HepG2 (cell line): ENCODE measurements at regions not wholly inside any gene's neighbourhood (a gene's known extent, or its start where the extent isn't known, plus 50 kb on each side); places are given as distances from the start of the nearest gene placed in this dataset.

Experiments used
- ATAC-seq: fragments of 200-7000 bp; cut with Tn5 transposase; 3 replicates; pipeline ENCODE4 v1.9.1; 2020; ENCODE audit warnings: mild to moderate bottlenecking, moderate library complexity
- BruUV-seq: library from RNA; stranded (reverse); fragments of 400-500 nt; replicated peaks from 2 replicates; lab custom pipeline; 2021; lab: Mats Ljungman, UMichigan
- CTCF ChIA-PET: fragments of 300-600 bp; formaldehyde crosslinking; extraction: SDS; loops from one replicate; lab custom pipeline; 2021; ENCODE audit warnings: low total read pairs, inconsistent platforms, low intra/inter-chr PET ratio; lab: Yijun Ruan, JAX
- POLR2A ChIA-PET: fragments of 350-600 bp; sonication (Branson Sonifier 250); formaldehyde crosslinking; loops from one replicate; lab custom pipeline; 2020; ENCODE audit warnings: antibody characterized with exemption, inconsistent platforms; lab: Yijun Ruan, JAX
- DNase-seq: peaks from one replicate; pipeline ENCODE4 v3.0.0-alpha.2; 2015; ENCODE audit warnings: low spot score
- FAIRE-seq: peaks from 3 replicates; lab custom pipeline; 2011; peaks lifted over from hg19 to GRCh38; lab: Jason Lieb, UNC
- H2AFZ ChIP-seq: one replicate; pipeline ENCODE4 v1.6.1; 2011; ENCODE audit warnings: low read length, inconsistent platforms
- H3K27ac ChIP-seq: fragments of 300-600 bp; 3 replicates; pipeline ENCODE4 v1.8.0; 2011; ENCODE audit warnings: mixed run types, mild to moderate bottlenecking, mixed read lengths, low read length, inconsistent platforms; ENCODE audit not compliant: insufficient read depth; ENCODE audit errors: extremely low read length
- H3K27me3 ChIP-seq, 2 experiments: fragments of 200-600 bp in 1 of 2; 2 replicates in 1 of 2; 3 replicates in 1 of 2; pipeline versions ENCODE4 v1.6.0 to v1.8.0; 2011; ENCODE audit warnings: low read length in 2 of 2, mild to moderate bottlenecking in 2 of 2, moderate library complexity in 2 of 2, inconsistent platforms in 1 of 2; ENCODE audit not compliant: insufficient read depth in 2 of 2, control insufficient read depth in 1 of 2
- H3K36me3 ChIP-seq, 2 experiments: fragments of 200-600 bp in 1 of 2; replicated peaks in 1 of 2; 2 replicates in 1 of 2; 3 replicates in 1 of 2; pipeline versions ENCODE4 v1.5.1 to v1.8.0; 2011; ENCODE audit warnings: low read length in 2 of 2, inconsistent platforms in 1 of 2; ENCODE audit not compliant: insufficient read depth in 2 of 2, control insufficient read depth in 1 of 2
- H3K4me1 ChIP-seq: 2 replicates; pipeline ENCODE4 v1.5.1; 2012; ENCODE audit warnings: low read length, inconsistent platforms; ENCODE audit not compliant: insufficient read depth
- H3K4me2 ChIP-seq: 2 replicates; pipeline ENCODE4 v1.6.0; 2011; ENCODE audit warnings: low read depth, low read length, inconsistent platforms
- H3K4me3 ChIP-seq, 3 experiments: fragments of 200-600 bp in 1 of 3; sonication (generic), shearing (Covaris generic) in 1 of 3; replicated peaks in 1 of 3; 2 replicates each; pipeline ENCODE4 v1.5.1; 2011 to 2016; ENCODE audit warnings: low read length in 3 of 3, inconsistent platforms in 2 of 3, low read depth in 2 of 3, mild to moderate bottlenecking in 2 of 3, control low read depth in 1 of 3, mixed read lengths in 1 of 3; ENCODE audit not compliant: insufficient read depth in 1 of 3
- H3K79me2 ChIP-seq: one replicate; pipeline ENCODE4 v1.6.1; 2011; ENCODE audit warnings: low read length, inconsistent platforms; ENCODE audit not compliant: insufficient read depth
- H3K9ac ChIP-seq: 2 replicates; pipeline ENCODE4 v1.6.0; 2011; ENCODE audit warnings: mild to moderate bottlenecking, low read depth, low read length, inconsistent platforms; ENCODE audit not compliant: insufficient read depth
- H3K9me3 ChIP-seq: 2 replicates; pipeline ENCODE4 v1.5.1; 2012; ENCODE audit warnings: mild to moderate bottlenecking, low read length
- H4K20me1 ChIP-seq: 2 replicates; pipeline ENCODE4 v1.6.0; 2011; ENCODE audit warnings: inconsistent platforms, mild to moderate bottlenecking, low read length, moderate library complexity; ENCODE audit not compliant: insufficient read depth
- HNRNPLL ChIP-seq: fragments of 200-400 bp; formaldehyde crosslinking; IDR thresholded peaks from 2 replicates; pipeline ENCODE4 v1.6.1; 2017; ENCODE audit warnings: mild to moderate bottlenecking, low read depth, low read length; ENCODE audit not compliant: poor library complexity, severe bottlenecking
- KDM6A ChIP-seq: IDR thresholded peaks from 2 replicates; pipeline ENCODE4 v1.6.1; 2016; ENCODE audit warnings: low read depth
- MTF1 ChIP-seq: sonication (generic); formaldehyde crosslinking; IDR thresholded peaks from 2 replicates; pipeline ENCODE4 v1.5.0; 2020; ENCODE audit warnings: missing genetic modification reagents
- NFKB2 ChIP-seq: sonication (generic); formaldehyde crosslinking; IDR thresholded peaks from 2 replicates; pipeline ENCODE4 v1.4.0; 2020; ENCODE audit warnings: missing genetic modification reagents, borderline replicate concordance
- WGBS: methylation state at CpG from one replicate; pipeline ENCODE4 v1.1.6; 2017; ENCODE audit warnings: low lambda C conversion rate; 5-methylcytosine and 5-hydroxymethylcytosine counted together
- in situ Hi-C: cut with HindIII; loops from 2 replicates; pipeline ENCODE4 v1.10.0; 2017; ENCODE audit warnings: low pct_unique_long_range_greater_than_20kb; ENCODE audit not compliant: extremely low pct_ligation_motif_present
- intact Hi-C: fragments of 100-400 bp; cut with micrococcal nuclease; formaldehyde crosslinking; loops from one replicate; pipeline ENCODE4 v1.10.0; 2022; ENCODE audit not compliant: unreplicated experiment
- TF ChIP-seq, protein P1 (sequence below): sonication (generic); formaldehyde crosslinking; IDR thresholded peaks from 2 replicates; pipeline ENCODE4 v1.5.0; 2020; ENCODE audit warnings: mild to moderate bottlenecking, missing genetic modification reagents, borderline replicate concordance
- TF ChIP-seq, protein P2 (sequence below): sonication (generic); formaldehyde crosslinking; conservative IDR thresholded peaks from 2 replicates; pipeline ENCODE4 v1.4.0; 2020; ENCODE audit warnings: missing genetic modification reagents
- TF ChIP-seq, protein P3 (sequence below): sonication (generic); formaldehyde crosslinking; IDR thresholded peaks from 2 replicates; pipeline ENCODE4 v1.5.1; 2020; ENCODE audit warnings: missing genetic modification reagents, mild to moderate bottlenecking, borderline replicate concordance

DNA sequence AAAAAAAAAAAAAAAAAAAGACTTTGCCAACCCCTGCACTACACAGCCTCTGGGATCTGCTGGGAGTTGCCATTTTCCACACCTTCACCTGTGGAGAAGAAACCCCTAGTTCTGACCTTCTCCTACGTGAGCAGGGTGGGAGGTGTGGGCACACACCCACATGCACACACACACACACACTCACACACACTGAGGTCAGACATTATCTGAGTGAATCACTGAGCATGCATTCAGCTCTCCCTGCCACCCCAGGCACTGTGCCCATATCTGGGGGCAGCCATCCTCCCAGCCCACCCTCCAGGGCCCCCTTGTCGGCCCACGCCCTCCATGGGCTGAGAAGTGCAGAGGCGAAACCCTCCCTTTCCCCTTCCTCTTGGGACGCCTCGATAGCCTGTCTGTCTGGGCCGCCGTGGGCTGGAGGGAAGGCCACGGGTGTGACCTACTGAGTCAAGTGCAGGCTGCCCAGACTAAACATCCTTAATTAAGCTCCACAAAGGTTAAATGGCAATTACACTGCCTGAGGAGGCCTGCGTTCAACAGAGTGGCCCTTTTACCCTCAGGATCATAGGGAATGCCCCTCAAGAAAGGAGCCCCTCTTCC lies 143.8 kb downstream of the C16orf95 start:
- DNase-seq (no peak), ATAC-seq (no peak), FAIRE-seq (no peak)
- no TSS peak for BruUV-seq
- Histone ChIP-seq H2AFZ (no peak overlapping the region), H3K4me3 (no peak overlapping the region), H3K9ac (no peak overlapping the region), H3K9me3 (no peaks in the 10 kb centered on the region), H3K4me2 (no peak overlapping the region), H3K27ac (no peak overlapping the region), H3K4me1 (0 out of 2 replicates have a peak, but pooled peaks cover 4% of the 10 kb centered on the region), H3K79me2 (no peaks in the 10 kb centered on the region), H3K36me3 (no peaks in the 10 kb centered on the region), H3K27me3 (peaks cover 0 to 25% of the 10 kb centered on the region in 2 experiments), H4K20me1 (no peaks in the 10 kb centered on the region)
- ChIA-PET CTCF (no interaction called here), POLR2A (no interaction called here)
- WGBS: 47% methylated on average over 10 of the region's 10 CpGs
- intact Hi-C loops: no loop called here
- in situ Hi-C loops: no loop called here
- TF ChIP-seq, protein P1, sequence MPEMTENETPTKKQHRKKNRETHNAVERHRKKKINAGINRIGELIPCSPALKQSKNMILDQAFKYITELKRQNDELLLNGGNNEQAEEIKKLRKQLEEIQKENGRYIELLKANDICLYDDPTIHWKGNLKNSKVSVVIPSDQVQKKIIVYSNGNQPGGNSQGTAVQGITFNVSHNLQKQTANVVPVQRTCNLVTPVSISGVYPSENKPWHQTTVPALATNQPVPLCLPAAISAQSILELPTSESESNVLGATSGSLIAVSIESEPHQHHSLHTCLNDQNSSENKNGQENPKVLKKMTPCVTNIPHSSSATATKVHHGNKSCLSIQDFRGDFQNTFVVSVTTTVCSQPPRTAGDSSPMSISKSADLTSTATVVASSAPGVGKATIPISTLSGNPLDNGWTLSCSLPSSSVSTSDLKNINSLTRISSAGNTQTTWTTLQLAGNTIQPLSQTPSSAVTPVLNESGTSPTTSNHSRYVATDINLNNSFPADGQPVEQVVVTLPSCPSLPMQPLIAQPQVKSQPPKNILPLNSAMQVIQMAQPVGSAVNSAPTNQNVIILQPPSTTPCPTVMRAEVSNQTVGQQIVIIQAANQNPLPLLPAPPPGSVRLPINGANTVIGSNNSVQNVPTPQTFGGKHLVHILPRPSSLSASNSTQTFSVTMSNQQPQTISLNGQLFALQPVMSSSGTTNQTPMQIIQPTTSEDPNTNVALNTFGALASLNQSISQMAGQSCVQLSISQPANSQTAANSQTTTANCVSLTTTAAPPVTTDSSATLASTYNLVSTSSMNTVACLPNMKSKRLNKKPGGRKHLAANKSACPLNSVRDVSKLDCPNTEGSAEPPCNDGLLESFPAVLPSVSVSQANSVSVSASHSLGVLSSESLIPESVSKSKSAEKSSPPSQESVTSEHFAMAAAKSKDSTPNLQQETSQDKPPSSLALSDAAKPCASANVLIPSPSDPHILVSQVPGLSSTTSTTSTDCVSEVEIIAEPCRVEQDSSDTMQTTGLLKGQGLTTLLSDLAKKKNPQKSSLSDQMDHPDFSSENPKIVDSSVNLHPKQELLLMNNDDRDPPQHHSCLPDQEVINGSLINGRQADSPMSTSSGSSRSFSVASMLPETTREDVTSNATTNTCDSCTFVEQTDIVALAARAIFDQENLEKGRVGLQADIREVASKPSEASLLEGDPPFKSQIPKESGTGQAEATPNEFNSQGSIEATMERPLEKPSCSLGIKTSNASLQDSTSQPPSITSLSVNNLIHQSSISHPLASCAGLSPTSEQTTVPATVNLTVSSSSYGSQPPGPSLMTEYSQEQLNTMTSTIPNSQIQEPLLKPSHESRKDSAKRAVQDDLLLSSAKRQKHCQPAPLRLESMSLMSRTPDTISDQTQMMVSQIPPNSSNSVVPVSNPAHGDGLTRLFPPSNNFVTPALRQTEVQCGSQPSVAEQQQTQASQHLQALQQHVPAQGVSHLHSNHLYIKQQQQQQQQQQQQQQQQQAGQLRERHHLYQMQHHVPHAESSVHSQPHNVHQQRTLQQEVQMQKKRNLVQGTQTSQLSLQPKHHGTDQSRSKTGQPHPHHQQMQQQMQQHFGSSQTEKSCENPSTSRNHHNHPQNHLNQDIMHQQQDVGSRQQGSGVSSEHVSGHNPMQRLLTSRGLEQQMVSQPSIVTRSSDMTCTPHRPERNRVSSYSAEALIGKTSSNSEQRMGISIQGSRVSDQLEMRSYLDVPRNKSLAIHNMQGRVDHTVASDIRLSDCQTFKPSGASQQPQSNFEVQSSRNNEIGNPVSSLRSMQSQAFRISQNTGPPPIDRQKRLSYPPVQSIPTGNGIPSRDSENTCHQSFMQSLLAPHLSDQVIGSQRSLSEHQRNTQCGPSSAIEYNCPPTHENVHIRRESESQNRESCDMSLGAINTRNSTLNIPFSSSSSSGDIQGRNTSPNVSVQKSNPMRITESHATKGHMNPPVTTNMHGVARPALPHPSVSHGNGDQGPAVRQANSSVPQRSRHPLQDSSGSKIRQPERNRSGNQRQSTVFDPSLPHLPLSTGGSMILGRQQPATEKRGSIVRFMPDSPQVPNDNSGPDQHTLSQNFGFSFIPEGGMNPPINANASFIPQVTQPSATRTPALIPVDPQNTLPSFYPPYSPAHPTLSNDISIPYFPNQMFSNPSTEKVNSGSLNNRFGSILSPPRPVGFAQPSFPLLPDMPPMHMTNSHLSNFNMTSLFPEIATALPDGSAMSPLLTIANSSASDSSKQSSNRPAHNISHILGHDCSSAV (CRISPR knock-in tag): no peak
- TF ChIP-seq NFKB2 (CRISPR knock-in tag) (no peak), KDM6A (CRISPR knock-in tag) (no peak), HNRNPLL (no peak), MTF1 (CRISPR knock-in tag) (no peak)
- TF ChIP-seq, protein P2, sequence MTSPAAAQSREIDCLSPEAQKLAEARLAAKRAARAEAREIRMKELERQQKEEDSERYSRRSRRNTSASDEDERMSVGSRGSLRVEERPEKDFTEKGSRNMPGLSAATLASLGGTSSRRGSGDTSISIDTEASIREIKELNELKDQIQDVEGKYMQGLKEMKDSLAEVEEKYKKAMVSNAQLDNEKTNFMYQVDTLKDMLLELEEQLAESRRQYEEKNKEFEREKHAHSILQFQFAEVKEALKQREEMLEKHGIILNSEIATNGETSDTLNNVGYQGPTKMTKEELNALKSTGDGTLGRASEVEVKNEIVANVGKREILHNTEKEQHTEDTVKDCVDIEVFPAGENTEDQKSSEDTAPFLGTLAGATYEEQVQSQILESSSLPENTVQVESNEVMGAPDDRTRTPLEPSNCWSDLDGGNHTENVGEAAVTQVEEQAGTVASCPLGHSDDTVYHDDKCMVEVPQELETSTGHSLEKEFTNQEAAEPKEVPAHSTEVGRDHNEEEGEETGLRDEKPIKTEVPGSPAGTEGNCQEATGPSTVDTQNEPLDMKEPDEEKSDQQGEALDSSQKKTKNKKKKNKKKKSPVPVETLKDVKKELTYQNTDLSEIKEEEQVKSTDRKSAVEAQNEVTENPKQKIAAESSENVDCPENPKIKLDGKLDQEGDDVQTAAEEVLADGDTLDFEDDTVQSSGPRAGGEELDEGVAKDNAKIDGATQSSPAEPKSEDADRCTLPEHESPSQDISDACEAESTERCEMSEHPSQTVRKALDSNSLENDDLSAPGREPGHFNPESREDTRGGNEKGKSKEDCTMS: no peak
- TF ChIP-seq, protein P3, sequence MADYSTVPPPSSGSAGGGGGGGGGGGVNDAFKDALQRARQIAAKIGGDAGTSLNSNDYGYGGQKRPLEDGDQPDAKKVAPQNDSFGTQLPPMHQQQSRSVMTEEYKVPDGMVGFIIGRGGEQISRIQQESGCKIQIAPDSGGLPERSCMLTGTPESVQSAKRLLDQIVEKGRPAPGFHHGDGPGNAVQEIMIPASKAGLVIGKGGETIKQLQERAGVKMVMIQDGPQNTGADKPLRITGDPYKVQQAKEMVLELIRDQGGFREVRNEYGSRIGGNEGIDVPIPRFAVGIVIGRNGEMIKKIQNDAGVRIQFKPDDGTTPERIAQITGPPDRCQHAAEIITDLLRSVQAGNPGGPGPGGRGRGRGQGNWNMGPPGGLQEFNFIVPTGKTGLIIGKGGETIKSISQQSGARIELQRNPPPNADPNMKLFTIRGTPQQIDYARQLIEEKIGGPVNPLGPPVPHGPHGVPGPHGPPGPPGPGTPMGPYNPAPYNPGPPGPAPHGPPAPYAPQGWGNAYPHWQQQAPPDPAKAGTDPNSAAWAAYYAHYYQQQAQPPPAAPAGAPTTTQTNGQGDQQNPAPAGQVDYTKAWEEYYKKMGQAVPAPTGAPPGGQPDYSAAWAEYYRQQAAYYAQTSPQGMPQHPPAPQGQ (CRISPR knock-in tag): no peak
